ENCODE measurements at regions not wholly inside any gene's neighbourhood (a gene's known extent, or its start where the extent isn't known, plus 50 kb on each side); places are given as distances from the start of the nearest gene placed in this dataset.

DNA sequence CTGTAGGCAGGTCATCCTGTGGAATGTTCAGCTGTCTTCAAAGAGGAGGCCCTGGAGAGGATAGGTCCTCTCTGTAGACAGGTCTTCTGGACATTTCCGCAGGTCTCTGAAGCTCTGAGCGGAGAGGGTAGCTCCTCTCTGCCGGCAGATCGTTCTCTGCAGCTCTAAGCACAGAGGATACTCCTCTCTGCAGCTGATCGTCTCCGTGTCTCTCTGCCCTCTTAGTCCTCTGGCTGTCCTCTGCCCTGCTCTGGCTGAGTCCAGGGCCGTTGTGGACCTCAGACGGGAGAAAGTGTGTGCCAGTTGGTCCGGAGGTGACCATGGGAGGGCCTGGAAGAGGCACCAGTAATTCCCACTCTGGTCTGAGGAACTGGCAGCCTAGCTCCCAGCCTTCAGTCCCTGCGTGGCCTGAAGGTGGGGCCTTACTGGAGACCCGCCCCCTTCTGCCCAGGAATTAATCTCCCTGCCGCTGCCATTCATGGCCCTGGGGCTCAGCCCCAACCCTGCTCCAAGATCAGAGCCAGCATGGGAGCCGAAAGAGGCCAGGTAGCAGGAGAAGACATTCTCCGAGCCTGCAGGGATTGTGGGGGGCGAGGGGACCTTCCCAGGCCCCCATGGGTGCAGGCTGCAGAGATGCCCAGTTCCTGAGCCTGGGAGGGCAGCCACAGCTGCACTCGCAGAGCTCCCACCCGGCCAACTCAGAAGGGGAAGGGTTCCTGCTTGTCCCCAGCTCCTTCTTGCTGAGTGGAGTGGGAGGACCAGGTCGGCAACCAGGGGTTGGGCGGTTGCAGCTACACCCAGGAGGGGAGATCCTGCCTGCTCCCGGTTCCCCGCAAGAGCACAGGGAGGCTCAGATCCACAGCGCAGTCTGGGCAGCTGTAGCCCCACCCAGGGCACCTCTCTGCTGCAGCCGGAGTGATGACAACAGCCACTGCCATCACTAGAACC lies 488.7 kb downstream of the RSL24D1 start:
- no peak for DNase-seq

DNA sequence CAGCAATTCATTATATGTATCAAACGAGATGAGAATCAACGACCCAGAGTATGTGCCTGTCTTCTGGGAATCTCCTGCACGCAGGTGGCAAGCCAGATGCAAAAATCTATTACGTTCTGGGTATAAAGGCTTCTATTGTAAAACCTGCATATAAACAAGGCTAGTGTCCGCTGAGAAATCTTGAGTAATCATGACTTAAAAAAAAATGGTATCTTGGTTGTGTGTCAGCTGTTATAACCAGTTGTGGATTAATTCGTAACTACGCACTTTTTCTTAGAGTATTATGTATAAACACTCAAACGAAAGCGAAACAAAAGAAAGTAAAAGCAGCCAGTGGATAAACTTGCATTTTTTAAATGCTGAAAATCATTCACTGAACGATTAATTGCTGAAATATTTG lies 509.1 kb downstream of the RSL24D1 start:
- DNase-seq: no peak
